H9 (cell line): ENCODE measurements at regions not wholly inside any gene's neighbourhood (a gene's known extent, or its start where the extent isn't known, plus 50 kb on each side); places are given as distances from the start of the nearest gene placed in this dataset.

ENCODE experiments used
- DNase-seq: peaks from one replicate; pipeline ENCODE4 v3.0.0-alpha.2; 2017
- H2AFZ ChIP-seq: one replicate; pipeline ENCODE4 v1.6.1; 2013; ENCODE audit warnings: mild to moderate bottlenecking, low read length, control low read depth, moderate library complexity
- H2AK5ac ChIP-seq: 2 replicates; pipeline ENCODE4 v1.6.1; 2013; ENCODE audit warnings: low read length, control low read depth, mixed read lengths; ENCODE audit not compliant: insufficient read length
- H2BK120ac ChIP-seq: one replicate; pipeline ENCODE4 v1.6.1; 2013; ENCODE audit warnings: low read depth, mild to moderate bottlenecking, low read length, control low read depth, inconsistent platforms; ENCODE audit not compliant: poor library complexity, severe bottlenecking
- H2BK12ac ChIP-seq: 2 replicates; pipeline ENCODE4 v1.6.1; 2013; ENCODE audit warnings: low read length, control low read depth, mixed read lengths, low read depth; ENCODE audit not compliant: insufficient read length
- H2BK15ac ChIP-seq: 2 replicates; pipeline ENCODE4 v1.6.1; 2013; ENCODE audit warnings: low read depth, low read length, control low read depth
- H2BK20ac ChIP-seq: one replicate; pipeline ENCODE4 v1.6.1; 2013; ENCODE audit warnings: low read depth, mild to moderate bottlenecking, low read length, control low read depth, inconsistent platforms; ENCODE audit not compliant: poor library complexity, severe bottlenecking
- H2BK5ac ChIP-seq: 2 replicates; pipeline ENCODE4 v1.6.1; 2013; ENCODE audit warnings: low read length, control low read depth, mixed read lengths; ENCODE audit not compliant: insufficient read length
- H3K14ac ChIP-seq: 2 replicates; pipeline ENCODE4 v1.6.1; 2013; ENCODE audit warnings: low read length, control low read depth; ENCODE audit not compliant: insufficient read depth
- H3K18ac ChIP-seq: 2 replicates; pipeline ENCODE4 v1.6.1; 2013; ENCODE audit warnings: low read depth, mild to moderate bottlenecking, mixed read lengths, low read length, control low read depth; ENCODE audit not compliant: insufficient read length
- H3K23ac ChIP-seq: 2 replicates; pipeline ENCODE4 v1.6.1; 2013; ENCODE audit warnings: low read length, control low read depth, mixed read lengths, low read depth; ENCODE audit not compliant: insufficient read length
- H3K23me2 ChIP-seq: 2 replicates; pipeline ENCODE4 v1.6.1; 2013; ENCODE audit warnings: low read depth, mild to moderate bottlenecking, mixed read lengths, low read length, control low read depth; ENCODE audit not compliant: insufficient read length, poor library complexity, severe bottlenecking
- H3K27ac ChIP-seq: 2 replicates; pipeline ENCODE4 v1.5.1; 2013; ENCODE audit warnings: low read length, control low read depth, mixed read lengths, low read depth; ENCODE audit not compliant: insufficient read length
- H3K27me3 ChIP-seq: 2 replicates; pipeline ENCODE4 v1.6.1; 2013; ENCODE audit warnings: low read length, control low read depth, inconsistent platforms; ENCODE audit not compliant: insufficient read depth
- H3K4ac ChIP-seq: 2 replicates; pipeline ENCODE4 v1.6.1; 2013; ENCODE audit warnings: low read depth, mild to moderate bottlenecking, control low read depth, inconsistent platforms, low read length, moderate library complexity
- H3K4me1 ChIP-seq: 2 replicates; pipeline ENCODE4 v1.6.1; 2013; ENCODE audit warnings: low read length, control low read depth, inconsistent platforms; ENCODE audit not compliant: insufficient read depth
- H3K4me2 ChIP-seq: 2 replicates; pipeline ENCODE4 v1.6.1; 2013; ENCODE audit warnings: low read length, control low read depth, mixed read lengths; ENCODE audit not compliant: insufficient read length, insufficient read depth
- H3K56ac ChIP-seq: 2 replicates; pipeline ENCODE4 v1.6.1; 2013; ENCODE audit warnings: low read depth, mild to moderate bottlenecking, mixed read lengths, low read length, control low read depth; ENCODE audit not compliant: insufficient read length
- H3K79me1 ChIP-seq: 2 replicates; pipeline ENCODE4 v1.6.1; 2013; ENCODE audit warnings: low read depth, mild to moderate bottlenecking, moderate library complexity, low read length, control low read depth, inconsistent platforms; ENCODE audit not compliant: insufficient read depth, poor library complexity, severe bottlenecking
- H3K79me2 ChIP-seq: 2 replicates; pipeline ENCODE4 v1.6.1; 2013; ENCODE audit warnings: low read length, control low read depth, inconsistent platforms; ENCODE audit not compliant: insufficient read depth
- H3K9ac ChIP-seq: 2 replicates; pipeline ENCODE4 v1.6.1; 2013; ENCODE audit warnings: low read length, control low read depth, mixed read lengths; ENCODE audit not compliant: insufficient read length; ENCODE audit errors: extremely low read depth
- H3K9me3 ChIP-seq: one replicate; pipeline ENCODE4 v1.6.1; 2013; ENCODE audit warnings: low read depth, low read length, inconsistent platforms; ENCODE audit not compliant: control insufficient read depth
- H3T11ph ChIP-seq: one replicate; pipeline ENCODE4 v1.6.1; 2013; ENCODE audit warnings: mild to moderate bottlenecking, low read length, control low read depth, inconsistent platforms
- H4K20me1 ChIP-seq: one replicate; pipeline ENCODE4 v1.6.1; 2013; ENCODE audit not compliant: control insufficient read depth, insufficient read length, insufficient read depth
- H4K5ac ChIP-seq: 2 replicates; pipeline ENCODE4 v1.6.1; 2013; ENCODE audit warnings: low read depth, mild to moderate bottlenecking, mixed read lengths, low read length, control low read depth; ENCODE audit not compliant: insufficient read length
- H4K8ac ChIP-seq: replicated peaks from 2 replicates; pipeline ENCODE4 v1.6.1; 2013; ENCODE audit warnings: low read length, control low read depth, mixed read lengths, low read depth; ENCODE audit not compliant: insufficient read length
- H4K91ac ChIP-seq: 2 replicates; pipeline ENCODE4 v1.6.1; 2013; ENCODE audit warnings: low read depth, mild to moderate bottlenecking, moderate library complexity, mixed read lengths, low read length, control low read depth; ENCODE audit not compliant: insufficient read length
- H3K27ac Mint-ChIP-seq, 3 experiments: 2 replicates in 2 of 3; 3 replicates in 1 of 3; pipeline ENCODE4 v1.8.0; 2020 to 2021; ENCODE audit warnings: mixed read lengths in 3 of 3, mild to moderate bottlenecking in 1 of 3, moderate library complexity in 1 of 3
- H3K27me3 Mint-ChIP-seq: 2 replicates; pipeline ENCODE4 v1.8.0; 2021; ENCODE audit warnings: low read depth, mild to moderate bottlenecking, moderate library complexity, mixed read lengths
- H3K36me3 Mint-ChIP-seq, 3 experiments: 2 replicates in 2 of 3; 3 replicates in 1 of 3; pipeline ENCODE4 v1.8.0; 2020 to 2021; ENCODE audit warnings: low read depth in 3 of 3, mixed read lengths in 3 of 3; ENCODE audit not compliant: insufficient read depth in 1 of 3
- H3K4me1 Mint-ChIP-seq, 2 experiments: 2 replicates each; pipeline ENCODE4 v1.8.0; 2020; ENCODE audit warnings: mixed read lengths in 2 of 2
- H3K4me3 Mint-ChIP-seq, 2 experiments: 2 replicates in 1 of 2; 3 replicates in 1 of 2; pipeline ENCODE4 v1.8.0; 2020 to 2021; ENCODE audit warnings: mild to moderate bottlenecking in 2 of 2, mixed read lengths in 2 of 2, moderate library complexity in 1 of 2
- H3K9me3 Mint-ChIP-seq, 2 experiments: 2 replicates in 1 of 2; 3 replicates in 1 of 2; pipeline ENCODE4 v1.8.0; 2020; ENCODE audit warnings: mild to moderate bottlenecking in 2 of 2, mixed read lengths in 2 of 2, moderate library complexity in 1 of 2
- WGBS: extraction: QIAGEN DNeasy Blood & Tissue Kit; methylation state at CpG from one replicate; pipeline ENCODE4 v1.1.7; 2013; ENCODE audit warnings: missing lambda C conversion rate, low lambda C conversion rate, mixed read lengths; ENCODE audit not compliant: insufficient read length; ENCODE audit errors: extremely low coverage; 5-methylcytosine and 5-hydroxymethylcytosine counted together
- TF ChIP-seq, protein P1 (sequence below): fragments of 200-600 bp; sonication (generic); conservative IDR thresholded peaks from 3 replicates; pipeline ENCODE4 v1.8.0; 2021; ENCODE audit warnings: antibody characterized with exemption, mild to moderate bottlenecking

DNA sequence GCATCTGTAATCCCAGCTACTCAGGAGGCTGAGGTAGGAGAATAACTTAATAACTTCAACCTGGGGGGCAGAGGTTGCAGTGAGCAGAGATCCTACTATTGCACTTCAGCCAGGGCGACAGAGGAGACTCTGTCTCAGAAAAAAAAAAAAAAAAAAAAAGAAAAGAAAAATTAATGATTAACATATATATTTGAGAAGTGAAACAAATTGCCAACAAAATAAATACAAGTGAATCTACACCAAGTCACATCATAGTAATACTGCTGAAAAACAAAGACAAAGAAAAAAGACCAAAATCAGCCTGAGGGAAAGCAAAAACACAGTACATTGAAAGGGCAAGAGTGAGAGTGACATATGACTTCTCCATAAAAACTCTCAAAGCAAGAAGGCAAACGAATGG, 123.7 kb downstream of the CASP12 start:
- Histone ChIP-seq H3K27ac (no peak overlapping the region), H3K9me3 (no peaks in the 10 kb centered on the region), H3K23ac (no peak overlapping the region), H4K5ac (no peak overlapping the region), H4K8ac (no peak overlapping the region), H3K56ac (no peak overlapping the region), H4K20me1 (no peaks in the 10 kb centered on the region), H3K23me2 (no peaks in the 10 kb centered on the region), H2BK20ac (no peak overlapping the region), H3K27me3 (no peaks in the 10 kb centered on the region), H4K91ac (no peak overlapping the region), H3K4me2 (no peak overlapping the region), H3T11ph (no peak overlapping the region), H3K14ac (no peak overlapping the region), H3K79me1 (no peaks in the 10 kb centered on the region), H2BK15ac (no peak overlapping the region), H3K4me1 (peaks cover 3% of the 10 kb centered on the region; the same call in 1 of the 2 replicates), H2BK5ac (no peak overlapping the region), H3K4ac (no peak overlapping the region), H2BK12ac (no peak overlapping the region), H3K9ac (no peak overlapping the region), H3K79me2 (no peaks in the 10 kb centered on the region), H2AK5ac (no peak overlapping the region), H3K18ac (no peak overlapping the region), H2AFZ (no peak overlapping the region), H2BK120ac (no peak overlapping the region)
- TF ChIP-seq, protein P1, sequence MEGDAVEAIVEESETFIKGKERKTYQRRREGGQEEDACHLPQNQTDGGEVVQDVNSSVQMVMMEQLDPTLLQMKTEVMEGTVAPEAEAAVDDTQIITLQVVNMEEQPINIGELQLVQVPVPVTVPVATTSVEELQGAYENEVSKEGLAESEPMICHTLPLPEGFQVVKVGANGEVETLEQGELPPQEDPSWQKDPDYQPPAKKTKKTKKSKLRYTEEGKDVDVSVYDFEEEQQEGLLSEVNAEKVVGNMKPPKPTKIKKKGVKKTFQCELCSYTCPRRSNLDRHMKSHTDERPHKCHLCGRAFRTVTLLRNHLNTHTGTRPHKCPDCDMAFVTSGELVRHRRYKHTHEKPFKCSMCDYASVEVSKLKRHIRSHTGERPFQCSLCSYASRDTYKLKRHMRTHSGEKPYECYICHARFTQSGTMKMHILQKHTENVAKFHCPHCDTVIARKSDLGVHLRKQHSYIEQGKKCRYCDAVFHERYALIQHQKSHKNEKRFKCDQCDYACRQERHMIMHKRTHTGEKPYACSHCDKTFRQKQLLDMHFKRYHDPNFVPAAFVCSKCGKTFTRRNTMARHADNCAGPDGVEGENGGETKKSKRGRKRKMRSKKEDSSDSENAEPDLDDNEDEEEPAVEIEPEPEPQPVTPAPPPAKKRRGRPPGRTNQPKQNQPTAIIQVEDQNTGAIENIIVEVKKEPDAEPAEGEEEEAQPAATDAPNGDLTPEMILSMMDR = no peak
- Mint-ChIP-seq H3K27ac (no peak overlapping the region), H3K4me3 (no peak overlapping the region), H3K4me1 (peaks cover 3 to 13% of the 10 kb centered on the region in 2 experiments; a peak in 2 of 4 replicates), H3K27me3 (no peaks in the 10 kb centered on the region; the same call in 1 of the 2 replicates), H3K36me3 (peaks cover 5 to 34% (median 24%) of the 10 kb centered on the region in 3 experiments; a peak in 6 of 7 replicates), H3K9me3 (peaks cover 8 to 22% of the 10 kb centered on the region in 2 experiments; a peak in 4 of 5 replicates)
- no peak for DNase-seq
- WGBS = no CpG with 5 or more reads among the region's 2 CpGs
